ENCODE measurements at regions not wholly inside any gene's neighbourhood (a gene's known extent, or its start where the extent isn't known, plus 50 kb on each side); places are given as distances from the start of the nearest gene placed in this dataset.
A peak's percentile ranks its signal among the peaks of the same experiment; 100 is the strongest.
"Not testable (repeated sequence)": the region's sequence is repeated elsewhere in the genome, so short reads cannot be mapped to it uniquely, and the experiment has no call there.

- DNase-seq, result not testable (repeated sequence)
Measured at GRCh38 chr5:17130302-17130701, 87.1 kb upstream of the BASP1 start.

GRCh38 chr5:17132444-17133083 is 84.9 kb upstream of the BASP1 start:
- peak; percentile 46 for DNase-seq

- DNase-seq, result no peak
Measured at GRCh38 chr5:17135050-17135449, 82.4 kb upstream of the BASP1 start.

GRCh38 chr5:17143335-17143734 is 74.1 kb upstream of the BASP1 start:
- no peak for DNase-seq

- DNase-seq, result no peak
Measured at GRCh38 chr5:17146280-17146841, 71.1 kb upstream of the BASP1 start.

- DNase-seq, result no peak
Measured at GRCh38 chr5:17147170-17147569, 70.3 kb upstream of the BASP1 start.

- no peak for DNase-seq
Measured at GRCh38 chr5:17147617-17148016, 69.8 kb upstream of the BASP1 start.

GRCh38 chr5:17148481-17148880 is 69.0 kb upstream of the BASP1 start:
- no peak for DNase-seq

- no peak for DNase-seq
Measured at GRCh38 chr5:17149786-17150185, 67.6 kb upstream of the BASP1 start.

- no peak for DNase-seq
Measured at GRCh38 chr5:17150531-17150930, 66.9 kb upstream of the BASP1 start.

GRCh38 chr5:17151686-17152085 is 65.7 kb upstream of the BASP1 start:
- no peak for DNase-seq

- DNase-seq, result no peak
Measured at GRCh38 chr5:17154211-17154996, 63.0 kb upstream of the BASP1 start.

GRCh38 chr5:17156463-17156862 is 61.0 kb upstream of the BASP1 start:
- no peak for DNase-seq

GRCh38 chr5:17157294-17157693 is 60.1 kb upstream of the BASP1 start:
- no peak for DNase-seq

- DNase-seq, result no peak
Measured at GRCh38 chr5:17157916-17158529, 59.4 kb upstream of the BASP1 start.

- no peak for DNase-seq
Measured at GRCh38 chr5:17160756-17161040, 56.7 kb upstream of the BASP1 start.

GRCh38 chr5:17161662-17162061 is 55.8 kb upstream of the BASP1 start:
- no peak for DNase-seq

GRCh38 chr5:17163221-17163620 is 54.2 kb upstream of the BASP1 start:
- DNase-seq, result no peak

GRCh38 chr5:17167171-17167891 is 50.1 kb upstream of the BASP1 start:
- no peak for DNase-seq
